GM23338 (cell line): ENCODE measurements at regions not wholly inside any gene's neighbourhood (a gene's known extent, or its start where the extent isn't known, plus 50 kb on each side); places are given as distances from the start of the nearest gene placed in this dataset.
"Not testable (repeated sequence)": the region's sequence is repeated elsewhere in the genome, so short reads cannot be mapped to it uniquely, and the experiment has no call there.

Source experiments
- ATAC-seq: fragments of 200-7000 bp; cut with Tn5 transposase; 3 replicates; pipeline ENCODE4 v1.9.1; 2020
- DNase-seq: peaks from one replicate; pipeline ENCODE4 v3.0.0-alpha.2; 2015; ENCODE audit warnings: low spot score
- H2AFZ ChIP-seq: fragments of 200-600 bp; sonication (generic); 2 replicates; pipeline ENCODE4 v1.8.0; 2016; ENCODE audit warnings: antibody characterized with exemption, mild to moderate bottlenecking, moderate library complexity
- H3F3A ChIP-seq: fragments of 200-600 bp; sonication (generic); replicated peaks from 2 replicates; pipeline ENCODE4 v1.8.0; 2017; ENCODE audit warnings: antibody characterized with exemption, mixed run types, low read depth
- H3K27ac ChIP-seq: fragments of 200-600 bp; sonication (generic); 2 replicates; pipeline ENCODE4 v1.6.1; 2016; ENCODE audit warnings: low read depth
- H3K27me3 ChIP-seq: fragments of 200-600 bp; sonication (generic); 2 replicates; pipeline ENCODE4 v1.8.0; 2016; ENCODE audit warnings: mild to moderate bottlenecking, mixed run types, moderate library complexity; ENCODE audit not compliant: insufficient read depth
- H3K36me3 ChIP-seq: fragments of 200-600 bp; sonication (generic); 2 replicates; pipeline ENCODE4 v1.8.0; 2016; ENCODE audit warnings: mild to moderate bottlenecking; ENCODE audit not compliant: insufficient read depth
- H3K4me1 ChIP-seq: fragments of 200-600 bp; sonication (generic); 2 replicates; pipeline ENCODE4 v1.8.0; 2016; ENCODE audit warnings: mild to moderate bottlenecking, moderate library complexity; ENCODE audit not compliant: insufficient read depth
- H3K4me2 ChIP-seq: fragments of 200-600 bp; sonication (generic); 2 replicates; pipeline ENCODE4 v1.7.1; 2017; ENCODE audit warnings: mixed run types
- H3K4me3 ChIP-seq: fragments of 200-600 bp; sonication (generic); 2 replicates; pipeline ENCODE4 v1.6.1; 2016; ENCODE audit warnings: mixed run types
- H3K79me2 ChIP-seq: fragments of 200-600 bp; sonication (generic); replicated peaks from 2 replicates; pipeline ENCODE4 v1.8.0; 2017; ENCODE audit warnings: mild to moderate bottlenecking; ENCODE audit not compliant: insufficient read depth
- H3K9me2 ChIP-seq: fragments of 200-600 bp; sonication (generic); 2 replicates; pipeline ENCODE4 v1.8.0; 2017; ENCODE audit not compliant: insufficient read depth
- H4K20me1 ChIP-seq: fragments of 200-600 bp; sonication (generic); replicated peaks from 2 replicates; pipeline ENCODE4 v1.8.0; 2017; ENCODE audit warnings: mild to moderate bottlenecking; ENCODE audit not compliant: insufficient read depth
- H3K27ac Mint-ChIP-seq: 2 replicates; pipeline ENCODE4 v1.8.0; 2020; ENCODE audit warnings: inconsistent platforms, mild to moderate bottlenecking, moderate library complexity, mixed read lengths
- H3K27me3 Mint-ChIP-seq: 3 replicates; pipeline ENCODE4 v1.8.0; 2022; ENCODE audit warnings: low read depth, mild to moderate bottlenecking, moderate library complexity, mixed read lengths, inconsistent platforms; ENCODE audit not compliant: insufficient read depth, poor library complexity
- H3K36me3 Mint-ChIP-seq: 3 replicates; pipeline ENCODE4 v1.8.0; 2021; ENCODE audit warnings: low read depth, mild to moderate bottlenecking, inconsistent platforms, moderate library complexity, mixed read lengths
- H3K4me1 Mint-ChIP-seq: 3 replicates; pipeline ENCODE4 v1.8.0; 2020; ENCODE audit warnings: mild to moderate bottlenecking, inconsistent platforms, mixed read lengths
- H3K4me3 Mint-ChIP-seq: 3 replicates; pipeline ENCODE4 v1.8.0; 2021; ENCODE audit warnings: moderate library complexity, mild to moderate bottlenecking, inconsistent platforms, mixed read lengths
- H3K9me3 Mint-ChIP-seq: 3 replicates; pipeline ENCODE4 v1.8.0; 2020; ENCODE audit warnings: moderate library complexity, mild to moderate bottlenecking, inconsistent platforms, mixed read lengths
- CREB1 ChIP-seq: fragments of 250-450 bp; sonication (Bioruptor Pico); IDR thresholded peaks from 2 replicates; pipeline ENCODE4 v1.5.0; 2020; ENCODE audit warnings: low read depth, mild to moderate bottlenecking, moderate library complexity
- CTCF ChIP-seq, 2 experiments: fragments of 200-600 bp in 1 of 2; sonication (generic) in 1 of 2; conservative IDR thresholded peaks; 2 replicates each; pipeline versions ENCODE4 v1.5.1 to v1.6.1; 2016 to 2017; ENCODE audit warnings: antibody characterized with exemption in 2 of 2, low read depth in 2 of 2, mild to moderate bottlenecking in 2 of 2, moderate library complexity in 1 of 2
- EZH2phosphoT487 ChIP-seq: fragments of 200-600 bp; sonication (generic); IDR thresholded peaks from one replicate; pipeline ENCODE4 v1.8.1; 2018; ENCODE audit warnings: antibody characterized with exemption; ENCODE audit not compliant: unreplicated experiment
- POLR2AphosphoS5 ChIP-seq: IDR thresholded peaks from 2 replicates; pipeline ENCODE4 v1.6.1; 2016; ENCODE audit warnings: antibody characterized with exemption, low read depth
- ZNF331 ChIP-seq: fragments of 250-450 bp; sonication (Bioruptor Pico); IDR thresholded peaks from 2 replicates; pipeline ENCODE4 v1.5.0; 2020; ENCODE audit warnings: low read depth, mild to moderate bottlenecking, moderate library complexity

GRCh38 chr5:86292811-86293210 is 324.9 kb upstream of the COX7C start:
- H3K4me3 Mint-ChIP-seq, H3K4me2 ChIP-seq, H3K4me3 ChIP-seq, H3K9me2 ChIP-seq, H3K36me3 Mint-ChIP-seq, H2AFZ ChIP-seq, H3K79me2 ChIP-seq, H3K27me3 ChIP-seq, H3K27me3 Mint-ChIP-seq, H3F3A ChIP-seq, H3K4me1 ChIP-seq, H3K27ac Mint-ChIP-seq, H3K27ac ChIP-seq, H3K4me1 Mint-ChIP-seq, ATAC-seq, H4K20me1 ChIP-seq, DNase-seq, H3K36me3 ChIP-seq: not testable (repeated sequence)
- peaks cover 12% of the 10 kb centered on the region for H3K9me3 Mint-ChIP-seq

DNA sequence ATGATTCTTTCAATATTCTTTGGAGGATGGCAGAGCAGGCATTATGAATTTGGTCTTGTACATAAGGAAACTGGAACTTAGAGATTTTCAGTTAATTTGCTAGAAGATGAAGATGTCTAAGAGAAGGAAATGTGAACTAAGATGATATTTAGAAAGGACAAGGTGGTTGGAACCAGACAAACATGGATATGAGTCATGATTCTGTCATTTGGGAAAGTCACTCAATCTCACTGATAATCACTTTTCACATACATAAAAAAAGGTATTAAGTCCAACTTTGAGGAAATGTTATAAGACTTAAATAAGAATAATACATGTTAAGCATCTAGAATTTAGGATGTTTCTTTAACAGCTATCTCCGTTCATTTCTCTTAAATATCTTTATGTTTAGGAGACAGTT is 315.1 kb upstream of the COX7C start:
- not testable (repeated sequence) for H3K27ac ChIP-seq, DNase-seq, H2AFZ ChIP-seq, H3K36me3 Mint-ChIP-seq, H3K4me1 Mint-ChIP-seq, H3F3A ChIP-seq, H3K9me2 ChIP-seq, H3K27me3 ChIP-seq, H3K4me3 Mint-ChIP-seq, H3K27ac Mint-ChIP-seq, H3K4me1 ChIP-seq, H3K4me2 ChIP-seq, H3K79me2 ChIP-seq, H3K27me3 Mint-ChIP-seq, H3K9me3 Mint-ChIP-seq, H3K4me3 ChIP-seq, H4K20me1 ChIP-seq, H3K36me3 ChIP-seq, ATAC-seq

DNA sequence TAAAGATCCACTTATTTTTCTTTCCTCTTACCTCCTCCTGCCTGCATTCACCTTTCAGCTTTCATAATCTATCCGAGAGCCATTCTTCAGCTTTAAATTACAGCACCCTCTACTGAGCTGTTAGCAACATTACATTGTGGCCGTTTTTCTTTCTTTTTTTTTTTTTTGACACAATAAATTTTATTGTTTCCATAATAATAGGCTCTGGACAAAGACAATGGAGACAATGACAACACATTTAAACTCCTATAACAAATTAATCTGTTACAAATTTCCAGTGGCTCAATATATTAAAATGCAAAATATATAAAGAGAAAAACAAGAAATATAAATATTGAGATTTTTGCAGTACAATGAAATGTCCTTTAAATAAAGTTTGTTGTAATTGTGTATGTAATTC is 312.7 kb upstream of the COX7C start:
- H4K20me1 ChIP-seq, H3K4me3 Mint-ChIP-seq, H3F3A ChIP-seq, H3K36me3 ChIP-seq, H3K27me3 Mint-ChIP-seq, H3K27ac ChIP-seq, H3K4me1 ChIP-seq, H3K4me1 Mint-ChIP-seq, H3K79me2 ChIP-seq, H3K4me2 ChIP-seq, H3K36me3 Mint-ChIP-seq, H3K27me3 ChIP-seq, H3K27ac Mint-ChIP-seq, H3K9me3 Mint-ChIP-seq, H3K4me3 ChIP-seq, H2AFZ ChIP-seq, H3K9me2 ChIP-seq, ATAC-seq: not testable (repeated sequence)
- peak; percentile 49 for DNase-seq
- peak; percentile 58 to 66; a peak in 3 of 4 replicates for TF ChIP-seq CTCF (conservative IDR thresholded peaks at IDR 0.05; ENCODE audit: low read depth in 2 of 2)

DNA sequence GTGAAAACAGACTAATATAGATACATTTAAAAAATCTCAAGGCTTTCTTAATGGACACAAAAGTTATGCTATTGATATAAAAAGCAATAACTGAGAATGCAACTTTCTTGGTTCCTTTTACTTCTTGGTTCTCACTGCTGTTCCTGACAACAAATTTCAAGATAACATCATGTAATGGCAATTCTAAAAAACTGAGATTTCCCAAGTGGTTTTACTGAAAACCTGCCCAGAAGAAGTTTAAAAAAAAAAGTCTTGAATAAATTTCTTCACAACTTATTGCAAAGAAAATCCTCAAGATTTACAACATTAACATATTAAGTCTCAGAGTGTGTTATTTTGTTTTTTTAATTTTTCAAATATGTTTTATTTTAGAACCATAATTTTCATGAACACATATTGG is 302.8 kb upstream of the COX7C start:
- H3K27me3 Mint-ChIP-seq = no peaks in the 10 kb centered on the region
- H3K36me3 Mint-ChIP-seq = peaks cover 5% of the 10 kb centered on the region; the same call in 1 of the 3 replicates
- H3K36me3 ChIP-seq = no peaks in the 10 kb centered on the region
- no peak overlapping the region for H3K27ac ChIP-seq
- H3K27ac Mint-ChIP-seq = no peak overlapping the region
- H3K79me2 ChIP-seq = no peaks in the 10 kb centered on the region
- no peaks in the 10 kb centered on the region for H3F3A ChIP-seq
- ATAC-seq (no peak), DNase-seq (no peak)
- H3K4me2 ChIP-seq = no peak overlapping the region
- H3K27me3 ChIP-seq = no peaks in the 10 kb centered on the region
- TF ChIP-seq CTCF (conservative IDR thresholded peaks at IDR 0.05; ENCODE audit: low read depth in 2 of 2) (no peak), EZH2phosphoT487 (no peak), POLR2AphosphoS5 (no peak), ZNF331 (CRISPR knock-in tag) (no peak), CREB1 (CRISPR knock-in tag) (no peak)
- no peak overlapping the region for H2AFZ ChIP-seq
- H3K4me1 Mint-ChIP-seq = no peaks in the 10 kb centered on the region
- H4K20me1 ChIP-seq = no peaks in the 10 kb centered on the region
- no peaks in the 10 kb centered on the region for H3K4me1 ChIP-seq
- no peaks in the 10 kb centered on the region for H3K9me2 ChIP-seq
- H3K4me3 Mint-ChIP-seq = no peak overlapping the region
- H3K4me3 ChIP-seq = no peak overlapping the region
- peaks cover 10% of the 10 kb centered on the region for H3K9me3 Mint-ChIP-seq
